Ovary (tissue), 7 donors: ENCODE measurements at regions not wholly inside any gene's neighbourhood (a gene's known extent, or its start where the extent isn't known, plus 50 kb on each side); places are given as distances from the start of the nearest gene placed in this dataset.

Experiments
- DNase-seq, 5 donors: peaks; one replicate each; pipeline ENCODE4 v3.0.0-alpha.2; 2019 to 2020
- H3K27ac ChIP-seq, 2 donors: fragments of 200-600 bp; one replicate each; pipeline versions ENCODE4 v1.5.1 to v1.8.0; 2019 to 2022
- H3K27me3 ChIP-seq: fragments of 200-600 bp; one replicate; pipeline ENCODE4 v1.8.0; 2022
- H3K36me3 ChIP-seq: fragments of 200-600 bp; sonication (generic); one replicate; pipeline ENCODE4 v1.5.1; 2019
- H3K4me1 ChIP-seq: one replicate; pipeline ENCODE4 v1.8.1; 2013; ENCODE audit warnings: mild to moderate bottlenecking, moderate library complexity; ENCODE audit not compliant: insufficient read depth
- H3K4me3 ChIP-seq: fragments of 200-600 bp; sonication (generic); one replicate; pipeline ENCODE4 v1.5.1; 2017
- H3K9me3 ChIP-seq, 2 donors: fragments of 200-600 bp in 1 of 2; sonication (generic) in 1 of 2; one replicate each; pipeline versions ENCODE4 v1.5.1 to v1.8.1; 2013 to 2019; ENCODE audit warnings: mild to moderate bottlenecking in 1 of 2, moderate library complexity in 1 of 2
- EP300 ChIP-seq: sonication (generic); formaldehyde crosslinking; IDR thresholded peaks from one replicate; pipeline ENCODE4 v1.6.1; 2017; ENCODE audit warnings: antibody characterized with exemption
- POLR2A ChIP-seq: fragments of 450-650 bp; IDR thresholded peaks from one replicate; pipeline ENCODE4 v1.6.1; 2017; ENCODE audit warnings: antibody characterized with exemption, mild to moderate bottlenecking, moderate library complexity
- WGBS, 3 donors: extraction: QIAGEN DNeasy Blood & Tissue Kit in 1 of 3; methylation state at CpG; one replicate each; pipeline versions ENCODE4 v1.1.5 to v1.1.7; 2013 to 2017; 5-methylcytosine and 5-hydroxymethylcytosine counted together
- intact Hi-C, 4 donors: fragments of 100-400 bp; cut with DNase I; formaldehyde crosslinking; loops; one replicate each; pipeline versions ENCODE4 v1.11.0 to v1.15.1; 2022 to 2023
- TF ChIP-seq, protein P1 (sequence below), 3 donors: fragments of 450-650 bp in 2 of 3; fragments of 200-600 bp in 1 of 3; IDR thresholded peaks; one replicate each; pipeline versions ENCODE4 v1.5.1 to v1.8.0; 2016 to 2022; ENCODE audit warnings: antibody characterized with exemption in 3 of 3, mild to moderate bottlenecking in 1 of 3
- donor health status: DM: no; HTN: no; CAD: no; lungs with moderate emphysema.
- donor health status: DM: no; HTN: no; CAD: no.
- donor health status: Bipolar disorder and iron deficiency.
- donor health status: DM: no; HTN: no; CAD: no.
- donor health status: DM: yes; HTN: yes; CAD: no.

DNA sequence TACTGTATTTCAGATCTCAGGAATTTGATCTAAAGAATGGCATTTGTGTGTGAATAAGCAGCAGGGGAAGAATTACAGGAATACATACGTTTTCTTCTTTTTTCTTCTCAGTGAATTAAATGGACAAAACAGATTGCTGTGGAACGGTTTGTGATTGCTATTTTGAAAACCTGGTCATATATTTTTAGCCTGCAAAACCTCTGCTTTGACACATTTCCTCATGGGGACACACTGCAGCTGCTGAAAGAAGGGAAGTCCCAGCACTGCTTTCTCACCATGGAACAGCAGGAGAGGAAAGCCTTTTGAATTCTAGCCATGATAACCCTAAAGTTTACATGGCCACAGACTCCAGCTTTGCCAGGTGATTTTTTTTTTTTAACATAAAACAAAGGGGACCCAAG lies 315.0 kb downstream of the OXSM start:
- intact Hi-C loops: no loop called here
- WGBS, 3 donors: 3 to 4% (median 4%) methylated on average over 2 of the region's 2 CpGs
- DNase-seq: no peak
- Histone ChIP-seq H3K27me3 (no peaks in the 10 kb centered on the region), H3K4me3 (no peak overlapping the region), H3K9me3 (no peaks in the 10 kb centered on the region), H3K27ac (no peak overlapping the region), H3K4me1 (no peaks in the 10 kb centered on the region), H3K36me3 (no peaks in the 10 kb centered on the region)
- TF ChIP-seq EP300 (no peak), POLR2A (no peak)
- TF ChIP-seq, protein P1, sequence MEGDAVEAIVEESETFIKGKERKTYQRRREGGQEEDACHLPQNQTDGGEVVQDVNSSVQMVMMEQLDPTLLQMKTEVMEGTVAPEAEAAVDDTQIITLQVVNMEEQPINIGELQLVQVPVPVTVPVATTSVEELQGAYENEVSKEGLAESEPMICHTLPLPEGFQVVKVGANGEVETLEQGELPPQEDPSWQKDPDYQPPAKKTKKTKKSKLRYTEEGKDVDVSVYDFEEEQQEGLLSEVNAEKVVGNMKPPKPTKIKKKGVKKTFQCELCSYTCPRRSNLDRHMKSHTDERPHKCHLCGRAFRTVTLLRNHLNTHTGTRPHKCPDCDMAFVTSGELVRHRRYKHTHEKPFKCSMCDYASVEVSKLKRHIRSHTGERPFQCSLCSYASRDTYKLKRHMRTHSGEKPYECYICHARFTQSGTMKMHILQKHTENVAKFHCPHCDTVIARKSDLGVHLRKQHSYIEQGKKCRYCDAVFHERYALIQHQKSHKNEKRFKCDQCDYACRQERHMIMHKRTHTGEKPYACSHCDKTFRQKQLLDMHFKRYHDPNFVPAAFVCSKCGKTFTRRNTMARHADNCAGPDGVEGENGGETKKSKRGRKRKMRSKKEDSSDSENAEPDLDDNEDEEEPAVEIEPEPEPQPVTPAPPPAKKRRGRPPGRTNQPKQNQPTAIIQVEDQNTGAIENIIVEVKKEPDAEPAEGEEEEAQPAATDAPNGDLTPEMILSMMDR (IDR thresholded peaks at IDR 0.05): no peak

DNA sequence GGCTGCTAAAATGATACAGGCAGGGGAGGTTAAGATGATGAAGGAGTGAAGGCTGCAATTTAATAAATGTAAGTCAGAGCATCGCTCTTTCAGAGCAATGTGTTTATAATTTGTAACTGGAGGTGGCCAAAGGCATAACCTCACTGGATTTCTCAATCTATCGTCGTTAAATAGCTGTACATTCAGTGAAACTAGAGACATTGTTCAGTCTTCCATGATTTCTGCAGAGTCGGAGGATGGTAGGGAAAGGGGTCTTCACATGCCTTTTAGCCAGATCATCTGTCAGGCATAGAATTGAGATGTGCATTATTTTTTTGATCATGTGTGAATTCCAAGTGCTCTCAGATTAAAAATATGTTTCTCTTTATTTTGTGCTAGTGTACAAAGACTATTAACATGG lies 315.4 kb downstream of the OXSM start:
- intact Hi-C loops: no loop called here
- WGBS, 3 donors: 13 to 17% (median 14%) methylated on average over 4 of the region's 4 CpGs
- TF ChIP-seq, protein P1 (IDR thresholded peaks at IDR 0.05): no peak
- no peak for TF ChIP-seq EP300
- TF ChIP-seq POLR2A: no peak
- Histone ChIP-seq H3K4me1 (no peaks in the 10 kb centered on the region), H3K4me3 (no peak overlapping the region), H3K36me3 (no peaks in the 10 kb centered on the region), H3K27ac (no peak overlapping the region), H3K9me3 (no peaks in the 10 kb centered on the region), H3K27me3 (no peaks in the 10 kb centered on the region)
- DNase-seq: no peak

DNA sequence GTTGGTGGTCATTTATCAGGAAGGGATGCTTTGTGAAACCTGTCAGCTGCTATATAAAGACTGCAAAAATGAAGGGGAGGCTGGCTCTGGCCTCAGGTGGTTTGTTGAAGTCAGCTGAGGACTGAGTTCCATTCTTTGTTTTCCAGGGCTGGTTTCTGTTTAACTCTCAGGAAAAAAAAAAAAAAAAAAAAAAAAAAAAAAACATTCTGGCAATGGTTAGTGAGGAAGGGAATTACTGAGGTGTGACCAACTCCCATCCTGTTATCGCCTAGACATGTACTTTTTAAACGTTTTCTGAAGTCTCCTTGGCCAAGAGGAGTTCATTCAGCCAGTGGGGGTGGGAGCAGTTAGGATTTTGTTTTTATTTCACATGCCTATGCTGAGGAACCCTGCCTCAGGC lies 316.3 kb downstream of the OXSM start:
- H3K9me3 ChIP-seq: no peaks in the 10 kb centered on the region
- DNase-seq: no peak
- H3K4me3 ChIP-seq: no peak overlapping the region
- WGBS, 3 donors: 8 to 19% (median 9%) methylated on average over 2 of the region's 2 CpGs
- H3K27me3 ChIP-seq: no peaks in the 10 kb centered on the region
- H3K27ac ChIP-seq: no peak overlapping the region
- H3K4me1 ChIP-seq: no peaks in the 10 kb centered on the region
- TF ChIP-seq, protein P1 (IDR thresholded peaks at IDR 0.05): no peak
- TF ChIP-seq EP300: no peak
- TF ChIP-seq POLR2A: no peak
- intact Hi-C loops: no loop called here
- no peaks in the 10 kb centered on the region for H3K36me3 ChIP-seq

DNA sequence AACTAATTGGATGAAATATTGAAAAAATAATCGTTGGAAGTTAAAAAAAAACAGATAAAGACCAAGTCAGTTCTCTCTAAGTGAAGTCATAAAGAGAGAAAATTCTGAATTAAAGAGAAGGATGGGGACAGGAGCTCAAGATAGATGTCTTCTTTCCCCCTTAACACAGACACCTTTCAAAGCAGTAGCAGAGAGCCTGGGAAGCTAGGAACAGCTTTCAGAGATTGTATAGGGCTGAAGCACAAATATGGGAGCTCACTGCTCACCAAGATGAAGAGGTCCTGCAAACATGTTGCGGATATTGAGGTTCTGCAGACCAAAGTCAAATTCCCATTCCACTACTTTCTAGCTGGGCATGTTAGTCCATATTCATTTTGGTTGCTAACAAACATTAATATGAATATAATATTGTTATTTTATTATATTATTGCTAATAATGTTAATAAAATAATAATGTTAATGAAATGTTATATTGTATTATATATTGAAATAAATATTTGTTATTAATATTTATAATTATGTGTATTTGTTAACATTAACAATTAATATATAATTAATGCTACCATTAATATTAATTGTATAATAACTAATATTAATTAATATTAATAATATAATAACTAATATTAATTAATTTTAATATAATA lies 319.1 kb downstream of the OXSM start:
- no peak overlapping the region for H3K27ac ChIP-seq
- H3K4me3 ChIP-seq: no peak overlapping the region
- no peaks in the 10 kb centered on the region for H3K9me3 ChIP-seq
- no peaks in the 10 kb centered on the region for H3K4me1 ChIP-seq
- H3K36me3 ChIP-seq: no peaks in the 10 kb centered on the region
- no peak for DNase-seq
- TF ChIP-seq, protein P1 (IDR thresholded peaks at IDR 0.05): no peak
- TF ChIP-seq POLR2A (no peak), EP300 (no peak)
- H3K27me3 ChIP-seq: no peaks in the 10 kb centered on the region
- 62 to 72% (median 66%) methylated on average over 2 of the region's 2 CpGs for WGBS, 3 donors
- intact Hi-C loops: no loop called here
